ENCODE measurements at regions not wholly inside any gene's neighbourhood (a gene's known extent, or its start where the extent isn't known, plus 50 kb on each side); places are given as distances from the start of the nearest gene placed in this dataset.
"Not testable (repeated sequence)": the region's sequence is repeated elsewhere in the genome, so short reads cannot be mapped to it uniquely, and the experiment has no call there.

DNA sequence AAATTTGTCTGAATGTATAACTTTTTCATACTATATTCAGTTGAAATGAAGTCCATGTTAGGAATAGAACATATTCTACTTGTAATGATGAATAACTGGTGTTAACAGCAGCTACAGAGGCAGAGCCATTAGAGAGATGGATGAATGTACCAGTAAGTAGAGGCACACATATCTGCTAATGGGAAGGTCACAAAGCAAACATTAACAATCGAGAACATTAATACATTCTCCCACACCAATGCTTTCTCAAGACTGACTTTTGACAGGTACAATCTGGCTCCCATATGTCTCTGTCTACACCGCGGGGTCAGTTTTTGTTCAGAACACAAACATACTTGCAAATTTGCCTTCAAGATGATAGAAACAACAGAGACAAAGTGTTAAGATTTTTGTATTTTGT, 776.0 kb upstream of the MANEA start:
- Histone ChIP-seq H3K4me3 (ENCODE audit: low read depth in 1 of 2, low read length in 2 of 2) (no peak overlapping the region), H3K36me3 (ENCODE audit: control insufficient read depth in 1 of 2, insufficient read depth in 2 of 2, low read length in 2 of 2) (no peaks in the 10 kb centered on the region), H3K27ac (ENCODE audit: low read length) (no peak overlapping the region), H3K9me3 (ENCODE audit: control insufficient read depth in 1 of 2, low read length in 2 of 2) (no peaks in the 10 kb centered on the region), H3K4me1 (ENCODE audit: control insufficient read depth in 1 of 2, insufficient read depth in 2 of 2, low read length in 2 of 2) (no peaks in the 10 kb centered on the region), H3K27me3 (ENCODE audit: low read depth, low read length) (no peaks in the 10 kb centered on the region)

DNA sequence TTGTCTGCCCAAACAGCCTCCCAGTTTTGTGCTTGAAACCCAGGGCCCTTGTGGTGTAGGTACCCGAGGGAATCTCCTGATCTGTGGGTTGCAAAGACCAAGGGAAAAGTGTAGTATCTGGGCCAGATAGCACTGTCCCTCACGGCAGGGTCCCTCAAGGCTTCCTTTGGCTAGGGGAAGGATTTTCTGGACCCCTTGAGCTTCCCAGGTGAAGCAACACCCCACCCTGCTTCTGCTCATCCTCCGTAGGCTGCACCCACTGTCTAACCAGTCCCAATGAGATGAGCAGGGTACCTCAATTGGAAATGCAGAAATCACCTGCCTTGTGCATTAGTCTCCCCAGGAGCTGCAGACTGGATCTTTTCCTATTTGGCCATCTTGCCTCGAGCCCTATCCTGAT, 791.8 kb upstream of the MANEA start:
- no peak overlapping the region for H3K27ac ChIP-seq (ENCODE audit: low read length)

DNA sequence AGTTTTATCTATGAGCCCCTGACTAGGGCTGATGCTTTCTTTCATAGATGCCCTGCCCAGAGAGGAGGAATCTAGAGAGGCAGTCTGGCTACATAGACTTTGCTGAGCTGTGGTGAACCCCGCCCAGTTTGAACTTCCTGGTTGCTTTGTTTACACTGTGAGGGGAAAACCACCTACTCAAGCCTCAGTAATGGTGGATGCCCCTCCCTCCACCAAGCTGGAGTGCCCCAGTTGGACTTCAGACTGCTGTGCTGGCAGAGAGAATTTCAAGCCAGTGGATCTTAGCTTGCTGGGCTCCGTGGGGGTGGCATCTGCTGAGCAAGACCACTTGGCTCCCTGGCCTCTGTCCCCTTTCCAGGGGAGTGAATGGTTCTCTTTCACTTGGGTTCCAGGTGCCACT, 792.3 kb upstream of the MANEA start:
- not testable (repeated sequence) for H3K27me3 ChIP-seq (ENCODE audit: low read depth, low read length); H3K36me3 ChIP-seq (ENCODE audit: control insufficient read depth in 1 of 2, insufficient read depth in 2 of 2, low read length in 2 of 2); H3K9me3 ChIP-seq (ENCODE audit: control insufficient read depth in 1 of 2, low read length in 2 of 2); H3K27ac ChIP-seq (ENCODE audit: low read length); H3K4me3 ChIP-seq (ENCODE audit: low read depth in 1 of 2, low read length in 2 of 2); H3K4me1 ChIP-seq (ENCODE audit: control insufficient read depth in 1 of 2, insufficient read depth in 2 of 2, low read length in 2 of 2)

More for the DNA sequence above, 791.8 kb upstream of the MANEA start:
- H3K9me3 ChIP-seq (ENCODE audit: control insufficient read depth in 1 of 2, low read length in 2 of 2) = no peaks in the 10 kb centered on the region
- no peaks in the 10 kb centered on the region for H3K27me3 ChIP-seq (ENCODE audit: low read depth, low read length)
- H3K4me3 ChIP-seq (ENCODE audit: low read depth in 1 of 2, low read length in 2 of 2) = no peak overlapping the region
- H3K36me3 ChIP-seq (ENCODE audit: control insufficient read depth in 1 of 2, insufficient read depth in 2 of 2, low read length in 2 of 2) = no peaks in the 10 kb centered on the region
- no peaks in the 10 kb centered on the region for H3K4me1 ChIP-seq (ENCODE audit: control insufficient read depth in 1 of 2, insufficient read depth in 2 of 2, low read length in 2 of 2)

DNA sequence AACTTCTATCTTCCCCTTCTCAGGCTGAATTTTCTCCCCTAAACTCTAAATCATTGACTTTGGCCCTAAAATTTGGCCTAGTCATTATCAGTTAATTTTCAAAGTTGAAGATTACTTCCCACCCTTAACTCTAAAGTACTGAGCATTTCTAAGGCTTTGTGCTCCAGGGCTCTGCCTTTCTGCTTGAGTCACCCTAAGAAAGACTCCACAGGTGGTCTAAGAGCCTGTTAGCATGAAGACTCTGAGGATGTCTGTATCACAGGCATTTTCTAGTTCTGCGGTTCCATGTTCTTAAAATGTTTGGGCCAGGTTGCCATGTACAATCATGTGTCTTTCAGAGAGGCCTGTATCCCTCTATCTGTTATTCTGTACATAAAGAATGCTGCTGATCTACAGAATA, 808.1 kb upstream of the MANEA start:
- H3K27me3 ChIP-seq (ENCODE audit: low read depth, low read length) = no peaks in the 10 kb centered on the region
- H3K4me3 ChIP-seq (ENCODE audit: low read depth in 1 of 2, low read length in 2 of 2) = no peak overlapping the region
- no peaks in the 10 kb centered on the region for H3K9me3 ChIP-seq (ENCODE audit: control insufficient read depth in 1 of 2, low read length in 2 of 2)
- H3K4me1 ChIP-seq (ENCODE audit: control insufficient read depth in 1 of 2, insufficient read depth in 2 of 2, low read length in 2 of 2) = no peaks in the 10 kb centered on the region
- H3K36me3 ChIP-seq (ENCODE audit: control insufficient read depth in 1 of 2, insufficient read depth in 2 of 2, low read length in 2 of 2) = no peaks in the 10 kb centered on the region
- no peak overlapping the region for H3K27ac ChIP-seq (ENCODE audit: low read length)

DNA sequence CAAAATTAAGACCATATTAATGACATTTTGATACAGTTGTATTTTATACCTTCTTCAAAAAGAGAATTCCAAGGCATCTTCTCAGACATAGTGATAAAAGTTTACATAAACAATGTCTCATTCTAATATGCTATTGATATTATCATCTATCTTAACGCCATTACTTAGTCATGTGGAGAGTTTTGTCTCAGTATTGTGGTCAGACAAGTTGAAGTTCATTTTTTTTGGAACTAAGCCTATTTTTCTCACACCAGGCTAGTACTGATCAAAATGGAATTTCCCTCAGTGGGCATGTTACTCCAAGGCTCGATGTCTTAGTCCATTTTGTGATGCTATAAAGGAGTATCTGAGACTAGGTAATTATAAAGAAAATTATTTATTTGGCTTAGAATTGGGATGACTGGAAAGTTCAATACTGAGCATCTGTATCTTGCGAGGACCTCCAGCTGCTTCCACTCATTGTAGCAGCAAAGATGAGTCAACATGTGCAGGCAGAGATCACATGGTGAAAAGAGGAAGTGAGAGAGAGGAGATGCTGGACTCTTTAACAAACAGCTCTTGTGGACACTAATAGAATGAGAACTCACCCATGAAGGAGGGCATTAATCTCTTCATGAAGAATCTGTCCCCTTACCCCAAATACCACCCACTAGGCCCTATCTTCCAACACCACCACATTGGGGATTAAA, 825.5 kb upstream of the MANEA start:
- H3K27me3 ChIP-seq (ENCODE audit: low read depth, low read length) = no peaks in the 10 kb centered on the region
- H3K27ac ChIP-seq (ENCODE audit: low read length) = no peak overlapping the region
- no peaks in the 10 kb centered on the region for H3K9me3 ChIP-seq (ENCODE audit: control insufficient read depth in 1 of 2, low read length in 2 of 2)
- H3K36me3 ChIP-seq (ENCODE audit: control insufficient read depth in 1 of 2, insufficient read depth in 2 of 2, low read length in 2 of 2) = no peaks in the 10 kb centered on the region
- no peak overlapping the region for H3K4me3 ChIP-seq (ENCODE audit: low read depth in 1 of 2, low read length in 2 of 2)
- H3K4me1 ChIP-seq (ENCODE audit: control insufficient read depth in 1 of 2, insufficient read depth in 2 of 2, low read length in 2 of 2) = no peaks in the 10 kb centered on the region

DNA sequence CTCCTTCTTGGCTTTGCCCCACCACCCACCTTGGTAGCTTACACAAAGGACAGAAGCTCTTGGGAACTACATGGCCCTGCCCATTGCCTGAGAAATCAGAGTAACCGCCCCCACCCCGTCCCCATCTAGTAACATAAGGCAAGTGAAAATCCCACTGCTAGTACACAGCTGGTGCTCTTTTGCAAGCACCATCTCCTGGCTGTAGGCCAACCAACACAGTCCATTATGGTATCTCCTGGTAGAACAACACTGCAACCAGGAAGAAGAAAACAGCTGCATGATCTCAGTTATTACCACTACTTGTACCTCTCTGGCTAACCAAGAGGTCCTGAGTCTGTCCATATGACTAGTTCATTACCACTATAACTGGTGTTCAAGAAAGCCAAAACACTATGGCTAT, 841.1 kb upstream of the MANEA start:
- no peaks in the 10 kb centered on the region for H3K27me3 ChIP-seq (ENCODE audit: low read depth, low read length)
- no peaks in the 10 kb centered on the region for H3K4me1 ChIP-seq (ENCODE audit: control insufficient read depth in 1 of 2, insufficient read depth in 2 of 2, low read length in 2 of 2)
- no peaks in the 10 kb centered on the region for H3K36me3 ChIP-seq (ENCODE audit: control insufficient read depth in 1 of 2, insufficient read depth in 2 of 2, low read length in 2 of 2)
- H3K9me3 ChIP-seq (ENCODE audit: control insufficient read depth in 1 of 2, low read length in 2 of 2) = no peaks in the 10 kb centered on the region
- H3K27ac ChIP-seq (ENCODE audit: low read length) = no peak overlapping the region
- H3K4me3 ChIP-seq (ENCODE audit: low read depth in 1 of 2, low read length in 2 of 2) = no peak overlapping the region

DNA sequence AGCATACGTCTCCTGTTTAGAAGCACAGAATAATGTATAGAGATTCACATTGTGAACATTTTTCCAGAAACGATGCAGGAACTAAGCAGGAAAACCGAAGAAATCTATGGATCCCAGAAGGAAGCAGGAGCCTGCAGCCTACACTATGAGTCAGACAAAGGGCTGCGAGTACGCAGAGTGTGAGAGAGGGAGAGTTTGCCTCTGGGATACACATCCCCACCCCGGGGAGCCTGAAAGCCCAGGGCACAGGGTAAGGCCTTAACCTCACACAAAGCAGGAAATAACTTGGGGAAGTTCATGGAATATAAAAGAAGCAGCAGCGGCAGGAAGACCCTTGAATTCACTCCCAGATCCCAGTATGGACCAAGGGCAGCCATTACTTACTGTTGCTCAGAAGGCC, 842.1 kb upstream of the MANEA start:
- Histone ChIP-seq H3K27ac (ENCODE audit: low read length) (no peak overlapping the region), H3K36me3 (ENCODE audit: control insufficient read depth in 1 of 2, insufficient read depth in 2 of 2, low read length in 2 of 2) (no peaks in the 10 kb centered on the region), H3K4me3 (ENCODE audit: low read depth in 1 of 2, low read length in 2 of 2) (no peak overlapping the region), H3K9me3 (ENCODE audit: control insufficient read depth in 1 of 2, low read length in 2 of 2) (no peaks in the 10 kb centered on the region), H3K27me3 (ENCODE audit: low read depth, low read length) (no peaks in the 10 kb centered on the region), H3K4me1 (ENCODE audit: control insufficient read depth in 1 of 2, insufficient read depth in 2 of 2, low read length in 2 of 2) (no peaks in the 10 kb centered on the region)

DNA sequence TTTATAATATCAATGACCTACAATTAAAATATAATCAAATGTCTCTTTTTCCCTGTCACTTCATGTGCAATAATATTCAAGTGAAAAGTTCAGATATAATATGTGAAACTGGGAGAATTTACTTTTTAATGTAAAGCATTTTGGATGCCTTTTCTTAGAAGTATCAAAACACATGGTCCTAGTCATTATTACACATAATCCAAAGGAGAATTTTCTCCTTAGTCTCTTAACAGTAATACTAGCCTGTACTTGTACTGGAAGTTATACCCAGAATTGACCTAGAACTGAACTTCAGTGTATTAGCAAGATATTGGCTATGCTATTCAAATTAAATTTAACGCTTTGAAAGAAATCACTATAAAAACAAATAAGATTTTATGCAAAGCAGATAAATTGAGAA, 842.6 kb upstream of the MANEA start:
- Histone ChIP-seq H3K4me1 (ENCODE audit: control insufficient read depth in 1 of 2, insufficient read depth in 2 of 2, low read length in 2 of 2) (no peaks in the 10 kb centered on the region), H3K9me3 (ENCODE audit: control insufficient read depth in 1 of 2, low read length in 2 of 2) (no peaks in the 10 kb centered on the region), H3K4me3 (ENCODE audit: low read depth in 1 of 2, low read length in 2 of 2) (no peak overlapping the region), H3K27ac (ENCODE audit: low read length) (no peak overlapping the region), H3K36me3 (ENCODE audit: control insufficient read depth in 1 of 2, insufficient read depth in 2 of 2, low read length in 2 of 2) (no peaks in the 10 kb centered on the region), H3K27me3 (ENCODE audit: low read depth, low read length) (no peaks in the 10 kb centered on the region)

DNA sequence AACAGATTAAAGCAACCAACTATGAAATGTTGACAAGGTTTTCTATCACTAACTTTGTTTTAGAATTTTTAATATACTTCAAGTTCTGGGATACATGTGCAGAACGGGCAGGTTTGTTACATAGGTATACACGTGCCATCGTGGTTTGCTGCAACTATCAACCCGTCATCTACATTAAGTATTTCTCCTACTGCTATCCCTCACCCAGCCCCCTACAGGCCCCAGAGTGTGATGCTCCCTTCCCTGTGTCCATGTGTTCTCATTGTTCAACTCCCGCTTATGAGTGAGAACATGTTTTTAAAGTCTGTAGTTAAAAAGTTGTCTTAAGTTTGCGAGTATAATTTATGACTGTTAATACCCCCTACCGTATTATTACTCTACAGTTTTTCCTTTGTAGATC, 844.3 kb upstream of the MANEA start:
- H3K27ac ChIP-seq (ENCODE audit: low read length) = no peak overlapping the region
- H3K4me1 ChIP-seq (ENCODE audit: control insufficient read depth in 1 of 2, insufficient read depth in 2 of 2, low read length in 2 of 2) = no peaks in the 10 kb centered on the region
- no peak overlapping the region for H3K4me3 ChIP-seq (ENCODE audit: low read depth in 1 of 2, low read length in 2 of 2)
- no peaks in the 10 kb centered on the region for H3K9me3 ChIP-seq (ENCODE audit: control insufficient read depth in 1 of 2, low read length in 2 of 2)
- H3K27me3 ChIP-seq (ENCODE audit: low read depth, low read length) = no peaks in the 10 kb centered on the region
- no peaks in the 10 kb centered on the region for H3K36me3 ChIP-seq (ENCODE audit: control insufficient read depth in 1 of 2, insufficient read depth in 2 of 2, low read length in 2 of 2)

DNA sequence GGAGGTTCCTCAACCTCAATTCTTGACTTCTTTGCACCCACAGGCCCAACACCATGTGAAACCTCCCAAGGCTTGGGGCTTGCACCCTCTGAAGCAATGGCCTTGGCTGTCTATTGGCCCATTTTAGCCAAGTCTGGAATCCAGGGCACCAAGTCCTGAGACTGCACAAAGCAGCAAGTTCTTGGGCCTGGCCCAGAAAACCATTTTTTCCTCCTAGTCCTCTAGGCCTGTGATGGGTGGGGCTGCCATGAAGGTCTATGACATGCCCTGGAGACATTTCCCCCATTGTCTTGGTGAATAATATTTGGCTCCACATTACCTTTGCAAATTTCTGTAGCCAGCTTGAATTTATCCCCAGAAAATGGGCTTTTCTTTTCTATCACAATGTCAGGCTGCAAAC, 849.6 kb upstream of the MANEA start:
- H3K36me3 ChIP-seq (ENCODE audit: control insufficient read depth in 1 of 2, insufficient read depth in 2 of 2, low read length in 2 of 2) = no peaks in the 10 kb centered on the region
- H3K9me3 ChIP-seq (ENCODE audit: control insufficient read depth in 1 of 2, low read length in 2 of 2) = peaks cover 0 to 3% of the 10 kb centered on the region in 2 donors
- H3K4me1 ChIP-seq (ENCODE audit: control insufficient read depth in 1 of 2, insufficient read depth in 2 of 2, low read length in 2 of 2) = no peaks in the 10 kb centered on the region
- H3K27ac ChIP-seq (ENCODE audit: low read length) = no peak overlapping the region
- H3K27me3 ChIP-seq (ENCODE audit: low read depth, low read length) = no peaks in the 10 kb centered on the region
- H3K4me3 ChIP-seq (ENCODE audit: low read depth in 1 of 2, low read length in 2 of 2) = no peak overlapping the region

DNA sequence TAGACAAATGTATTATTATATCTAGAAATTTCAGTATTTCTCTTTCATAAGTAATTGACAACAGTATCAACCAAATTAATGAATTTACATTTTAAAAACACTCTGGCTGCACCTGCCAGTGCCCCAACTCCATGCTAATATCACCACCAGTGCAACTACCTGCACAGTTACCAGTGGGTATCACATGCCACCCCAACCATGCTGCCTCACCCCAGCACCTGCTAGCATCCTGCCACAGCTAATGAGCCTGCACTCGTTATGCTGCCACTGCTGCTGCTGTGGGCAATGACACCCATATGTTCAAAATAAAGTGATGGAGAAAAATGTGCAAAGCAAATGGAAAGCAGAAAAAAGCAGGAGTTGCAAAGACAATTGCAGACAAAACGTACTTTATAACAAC, 855.9 kb upstream of the MANEA start:
- H3K27ac ChIP-seq (ENCODE audit: low read length) = no peak overlapping the region
- H3K4me1 ChIP-seq (ENCODE audit: control insufficient read depth in 1 of 2, insufficient read depth in 2 of 2, low read length in 2 of 2) = no peaks in the 10 kb centered on the region
- H3K36me3 ChIP-seq (ENCODE audit: control insufficient read depth in 1 of 2, insufficient read depth in 2 of 2, low read length in 2 of 2) = no peaks in the 10 kb centered on the region
- H3K9me3 ChIP-seq (ENCODE audit: control insufficient read depth in 1 of 2, low read length in 2 of 2) = no peaks in the 10 kb centered on the region
- H3K27me3 ChIP-seq (ENCODE audit: low read depth, low read length) = no peaks in the 10 kb centered on the region
- no peak overlapping the region for H3K4me3 ChIP-seq (ENCODE audit: low read depth in 1 of 2, low read length in 2 of 2)

DNA sequence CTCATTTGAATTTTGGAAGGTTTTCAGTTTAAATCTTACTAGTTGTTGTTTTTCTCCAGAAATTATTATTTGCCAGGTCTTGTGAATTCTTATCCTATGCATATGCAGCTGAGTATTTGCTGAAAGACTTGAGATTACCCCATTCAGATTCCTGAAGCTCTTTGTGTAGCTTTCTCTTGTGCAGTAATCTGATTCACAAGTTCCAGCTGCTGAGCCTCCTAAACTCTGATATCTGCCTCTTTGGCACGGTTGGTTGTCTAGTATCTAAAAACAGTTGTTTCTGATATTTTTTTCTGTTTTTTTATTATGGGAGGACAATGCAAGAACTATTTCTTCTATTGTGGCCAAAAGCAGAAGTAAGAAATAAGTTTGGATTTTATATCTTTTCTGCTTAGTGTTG, 863.9 kb upstream of the MANEA start:
- no peaks in the 10 kb centered on the region for H3K27me3 ChIP-seq (ENCODE audit: low read depth, low read length)
- no peak overlapping the region for H3K27ac ChIP-seq (ENCODE audit: low read length)
- no peaks in the 10 kb centered on the region for H3K4me1 ChIP-seq (ENCODE audit: control insufficient read depth in 1 of 2, insufficient read depth in 2 of 2, low read length in 2 of 2)
- no peaks in the 10 kb centered on the region for H3K9me3 ChIP-seq (ENCODE audit: control insufficient read depth in 1 of 2, low read length in 2 of 2)
- H3K4me3 ChIP-seq (ENCODE audit: low read depth in 1 of 2, low read length in 2 of 2) = no peak overlapping the region
- no peaks in the 10 kb centered on the region for H3K36me3 ChIP-seq (ENCODE audit: control insufficient read depth in 1 of 2, insufficient read depth in 2 of 2, low read length in 2 of 2)
